Stimulated activated CD8-positive, alpha-beta memory T cell treated with anti-CD3 and anti-CD28 coated beads, Interleukin-4, amount 100 ng/mL, for 4 hours (primary cell): ENCODE measurements at regions not wholly inside any gene's neighbourhood (a gene's known extent, or its start where the extent isn't known, plus 50 kb on each side); places are given as distances from the start of the nearest gene placed in this dataset.

Experiments used
- DNase-seq, 2 donors: peaks; one replicate each; pipeline ENCODE4 v3.0.0-alpha.2; 2020; ENCODE audit warnings: low read depth in 2 of 2, low spot score in 1 of 2

DNA sequence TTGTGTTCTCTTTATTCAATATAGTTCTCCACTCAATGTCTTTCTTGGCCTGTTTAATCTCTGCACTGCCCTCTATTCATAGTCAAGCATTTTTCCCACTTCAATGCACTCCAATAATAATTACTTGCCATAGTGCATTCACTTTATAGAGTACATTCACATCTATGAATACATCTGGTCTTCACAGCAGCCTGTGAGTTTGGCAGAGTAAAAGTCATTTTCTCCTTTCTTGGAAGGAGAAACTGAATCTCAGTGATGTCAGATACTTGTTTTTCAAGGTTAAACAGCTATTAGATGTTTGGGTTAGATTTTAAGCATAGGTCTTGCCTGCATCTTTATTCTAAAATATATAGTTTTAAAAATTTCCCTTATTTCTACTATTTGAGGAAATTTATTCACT lies 373.2 kb downstream of the TRIB2 start:
- no peak for DNase-seq

DNA sequence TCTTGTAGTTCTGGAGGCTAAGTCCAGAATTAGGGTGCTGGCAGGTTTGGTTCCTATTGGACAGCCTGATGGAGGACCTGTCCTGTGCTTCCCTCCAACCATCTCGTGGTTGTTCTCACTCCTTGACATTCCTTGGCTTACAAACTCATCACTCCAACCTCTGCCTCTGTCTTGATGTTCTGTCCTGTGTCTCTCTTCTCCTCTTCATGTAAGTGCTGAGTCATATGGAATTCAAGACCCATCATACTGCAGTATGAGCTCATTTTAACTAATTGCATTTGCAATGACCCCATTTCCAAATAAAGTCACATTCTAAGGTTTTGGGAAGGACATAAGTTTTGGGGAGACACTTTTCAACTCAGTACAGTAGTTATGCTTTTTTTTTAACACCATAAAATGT lies 374.7 kb downstream of the TRIB2 start:
- no peak for DNase-seq

DNA sequence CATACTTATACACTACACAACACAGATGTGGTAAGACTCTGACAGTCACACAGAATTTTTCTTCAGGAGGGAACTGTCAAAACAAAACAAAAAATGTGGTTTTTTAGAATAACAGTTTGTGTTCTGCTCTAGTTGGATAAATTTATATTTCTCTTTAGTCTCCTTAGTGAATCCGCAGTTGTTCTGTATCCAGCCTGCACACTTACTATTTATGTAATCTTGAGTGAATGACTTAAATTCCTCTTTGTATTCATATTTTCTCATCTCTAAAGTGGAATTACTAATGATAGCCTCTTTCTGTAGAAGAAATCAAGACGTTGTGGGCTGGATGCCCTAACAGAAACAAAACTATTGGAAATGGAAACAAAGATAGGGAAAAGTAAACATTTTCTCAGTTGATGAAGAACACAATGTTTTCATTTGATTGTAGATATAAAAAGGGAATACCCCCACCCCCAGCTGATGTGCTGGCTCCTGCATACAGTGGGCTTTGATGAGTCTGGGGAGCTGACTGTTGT lies 375.2 kb downstream of the TRIB2 start:
- DNase-seq: no peak

DNA sequence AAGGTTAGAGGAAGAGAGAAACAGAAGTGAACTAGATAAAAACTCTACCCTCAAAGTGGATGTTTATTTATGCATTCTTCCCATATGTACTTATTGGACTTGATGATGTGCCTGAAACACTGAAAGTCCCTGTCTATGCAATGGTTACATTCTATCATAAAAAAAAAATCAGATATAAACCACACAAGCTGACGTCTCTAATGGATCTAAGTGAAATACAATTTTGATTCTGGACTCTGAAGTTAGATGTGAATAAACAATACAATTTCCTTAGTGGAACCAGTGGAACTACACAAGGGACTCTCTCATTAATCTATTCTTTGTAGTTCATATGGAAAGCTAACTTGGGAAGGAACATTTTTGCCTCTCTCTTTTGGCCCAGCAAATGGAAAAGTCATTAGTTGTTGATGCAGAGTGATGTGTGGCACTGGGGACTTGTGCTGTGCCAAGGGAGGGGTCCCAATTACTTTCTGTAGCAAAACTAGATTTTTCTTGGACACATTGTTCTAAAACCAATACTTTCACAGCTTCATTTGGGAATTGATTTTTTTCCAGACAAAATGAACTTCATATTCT lies 376.8 kb downstream of the TRIB2 start:
- DNase-seq: no peak

DNA sequence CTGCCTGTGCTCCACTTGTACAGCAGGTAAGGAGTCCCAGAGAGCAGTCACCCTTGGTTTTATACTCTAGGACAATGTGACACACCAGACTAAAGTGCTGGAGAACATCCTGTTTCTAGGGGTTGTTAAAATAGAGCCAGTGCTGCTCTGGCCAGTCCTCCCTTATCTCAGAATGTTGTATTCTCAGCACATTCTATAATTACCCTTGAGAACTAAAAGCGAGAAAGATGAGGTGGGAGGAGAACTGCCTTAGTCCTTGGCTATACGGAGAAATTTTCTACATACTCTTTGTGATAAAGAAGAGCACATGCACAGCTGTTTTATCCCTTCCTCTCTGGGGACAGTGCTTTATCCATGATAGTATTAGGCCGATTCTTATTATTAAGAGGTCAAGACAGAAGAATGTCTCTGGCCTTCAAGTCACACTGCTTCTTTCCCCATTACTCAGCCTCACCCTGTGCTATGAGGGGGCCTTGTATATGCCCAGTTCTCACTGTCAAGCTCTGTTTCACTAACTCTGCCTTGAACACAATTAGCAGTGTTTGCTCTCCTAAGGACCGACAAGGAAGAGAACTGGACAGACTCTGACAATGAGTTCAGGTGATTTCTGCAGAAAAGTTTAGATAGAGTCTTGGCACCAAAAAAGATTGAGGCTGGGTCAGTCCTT lies 385.8 kb downstream of the TRIB2 start:
- no peak for DNase-seq

DNA sequence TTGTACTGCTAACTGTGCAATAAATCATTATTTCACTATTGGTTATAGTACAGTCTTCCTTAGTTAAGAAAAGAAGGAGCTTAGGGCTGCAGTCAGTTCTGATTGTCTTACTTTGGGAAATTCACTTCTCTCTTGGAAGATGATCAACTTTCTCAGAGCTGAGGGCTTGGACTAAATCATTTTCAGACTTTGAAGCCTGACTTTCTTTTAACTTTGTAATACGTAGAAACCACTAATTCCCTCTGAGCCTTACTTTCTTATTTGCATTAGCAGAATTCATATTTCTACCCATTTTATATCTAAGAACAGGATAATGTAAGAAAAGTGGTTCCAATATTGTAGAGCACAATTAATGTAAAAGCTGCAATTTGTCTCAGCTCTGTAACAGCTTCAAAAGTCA lies 386.4 kb downstream of the TRIB2 start:
- no peak for DNase-seq

DNA sequence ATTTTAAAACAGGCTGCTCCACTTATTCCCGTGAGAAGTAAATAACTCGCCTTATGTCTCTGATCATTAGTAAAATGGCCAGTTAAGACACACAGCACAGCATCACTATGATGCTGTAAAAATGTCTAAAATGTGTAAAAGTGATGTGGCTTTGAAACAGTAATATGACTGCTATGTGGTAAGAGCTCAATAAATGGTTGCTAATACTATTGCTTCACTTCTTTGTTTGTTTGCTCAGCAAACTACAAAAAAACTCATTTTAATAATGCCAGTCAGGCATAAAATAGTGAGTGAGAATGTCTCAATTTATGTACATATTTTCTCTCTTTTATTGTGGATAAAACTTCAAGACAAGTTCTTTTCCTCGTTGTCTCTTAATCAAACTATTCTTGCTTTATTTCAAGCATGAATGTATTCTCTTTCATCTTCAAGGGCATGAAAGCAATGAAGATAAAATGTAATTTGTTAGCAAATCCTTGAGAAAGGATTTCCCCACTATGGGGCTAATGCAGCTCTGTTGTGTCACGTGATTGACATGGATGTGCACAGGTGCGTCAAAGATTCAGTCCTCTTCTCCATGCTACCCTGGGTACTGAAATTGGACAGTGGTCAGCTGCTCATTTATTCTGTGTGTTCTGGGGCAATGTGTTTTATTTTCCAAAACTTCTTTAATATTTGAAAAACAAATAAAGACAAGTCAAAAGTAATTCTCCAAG lies 387.2 kb downstream of the TRIB2 start:
- DNase-seq: no peak

DNA sequence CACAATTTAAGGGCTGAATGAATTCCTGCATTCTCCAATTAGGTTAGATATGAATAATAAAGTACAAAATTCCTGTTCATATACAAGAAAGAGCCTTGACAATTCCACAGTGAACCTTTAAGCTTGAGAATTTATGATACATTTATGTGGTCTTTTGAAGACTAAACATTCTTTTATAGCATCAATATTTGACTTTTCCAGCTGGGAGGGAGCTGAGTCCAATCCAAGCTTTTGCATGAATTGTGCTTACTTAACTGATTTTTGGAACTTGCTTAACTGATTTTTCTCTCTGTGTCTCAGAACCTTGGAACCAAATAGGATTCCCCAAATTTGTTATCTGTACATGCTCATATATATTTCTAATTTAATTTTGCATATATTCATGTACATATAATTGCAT lies 388.0 kb downstream of the TRIB2 start:
- no peak for DNase-seq

DNA sequence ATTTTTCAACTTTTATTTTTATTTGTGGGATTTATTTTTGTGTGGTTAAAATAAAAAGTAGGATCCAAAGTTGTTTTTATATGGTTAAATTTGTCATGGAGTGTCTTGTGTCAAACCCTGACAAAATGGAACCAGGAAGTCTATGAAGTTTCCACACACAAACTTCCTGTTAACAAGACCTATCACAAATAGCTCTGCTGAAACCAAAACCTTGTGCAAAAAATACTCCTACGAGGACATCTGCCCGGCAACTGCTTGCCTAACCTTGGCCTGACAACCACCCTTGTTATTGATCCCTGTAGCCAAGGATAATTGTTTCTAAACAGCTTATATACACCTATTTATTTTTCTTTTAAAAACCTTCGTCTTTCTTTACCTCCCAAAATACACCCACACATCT lies 389.6 kb downstream of the TRIB2 start:
- DNase-seq: no peak

DNA sequence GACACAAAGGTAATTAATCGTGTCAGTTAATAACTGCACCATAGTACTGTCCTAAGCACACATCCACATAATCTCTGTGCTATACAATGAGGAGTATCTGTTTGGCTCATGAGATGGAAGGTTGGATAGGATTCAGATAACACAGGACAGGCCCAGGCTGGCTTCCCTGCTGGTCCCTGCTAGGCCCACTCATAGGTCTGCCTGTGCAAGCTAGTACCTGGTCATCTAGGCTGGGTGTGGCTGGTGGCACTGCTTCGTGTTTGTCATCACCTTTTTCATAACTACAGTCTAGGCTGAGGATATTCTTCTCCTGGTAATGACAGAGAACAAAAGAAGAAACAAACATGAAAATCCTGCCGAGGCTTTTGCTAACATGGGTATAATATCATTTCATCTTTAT lies 392.8 kb downstream of the TRIB2 start:
- no peak for DNase-seq

DNA sequence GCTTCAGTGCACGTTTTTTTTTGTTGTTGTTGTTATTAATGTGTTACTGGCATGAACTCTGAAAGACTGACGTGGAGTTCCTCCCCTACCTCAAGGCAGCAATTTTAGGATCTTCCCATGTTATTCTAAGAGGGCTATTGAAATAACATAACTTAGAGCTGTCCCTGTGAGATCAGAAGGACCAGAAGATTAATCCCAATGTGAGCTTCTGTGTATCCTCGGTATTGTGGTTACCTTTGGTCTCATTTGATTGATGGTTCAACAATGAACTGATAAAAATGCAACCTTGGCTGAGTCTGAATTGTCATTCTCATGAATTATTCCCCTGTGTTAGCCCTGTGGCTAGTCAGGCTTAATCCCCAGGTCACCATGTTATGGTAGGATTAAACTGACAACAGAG lies 394.1 kb downstream of the TRIB2 start:
- DNase-seq: no peak

DNA sequence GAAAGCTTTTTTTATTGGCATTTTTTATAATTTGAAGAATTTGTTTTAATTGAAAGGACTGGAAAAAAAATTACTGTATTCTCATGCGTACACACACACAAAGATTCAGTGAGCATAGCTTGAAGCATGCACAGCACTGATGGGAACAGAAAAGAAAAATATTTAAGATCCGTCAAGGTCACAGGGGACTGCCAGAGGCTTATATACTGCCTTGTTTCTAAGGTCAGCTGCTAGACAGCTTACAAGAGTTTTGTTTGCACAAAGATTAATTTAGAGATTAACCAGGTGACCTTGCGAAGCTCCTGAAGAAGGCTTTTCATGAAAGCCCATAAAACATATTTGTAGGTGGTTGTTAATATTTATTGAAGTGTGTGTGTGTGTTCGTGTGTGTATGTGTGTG lies 396.3 kb downstream of the TRIB2 start:
- DNase-seq: no peak

DNA sequence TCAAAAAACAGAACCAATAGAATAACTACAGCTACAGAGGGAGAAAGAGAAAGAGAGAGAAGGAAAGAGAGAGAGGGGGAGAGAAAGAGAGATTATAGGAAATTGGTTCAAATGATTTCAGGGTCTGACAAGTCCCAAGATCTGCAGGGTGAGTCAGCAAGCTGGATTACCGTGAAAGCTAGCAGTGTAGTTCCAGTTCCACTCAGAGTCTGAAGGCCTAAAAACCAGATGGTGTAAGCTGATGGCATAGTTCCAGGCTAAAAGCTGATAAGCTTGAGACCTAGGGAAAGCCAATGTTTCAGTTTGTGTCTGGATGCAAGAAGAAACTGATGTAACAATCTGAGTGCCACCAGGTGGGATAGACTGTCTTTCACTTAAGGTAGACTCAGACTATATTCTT lies 397.7 kb downstream of the TRIB2 start:
- no peak for DNase-seq

DNA sequence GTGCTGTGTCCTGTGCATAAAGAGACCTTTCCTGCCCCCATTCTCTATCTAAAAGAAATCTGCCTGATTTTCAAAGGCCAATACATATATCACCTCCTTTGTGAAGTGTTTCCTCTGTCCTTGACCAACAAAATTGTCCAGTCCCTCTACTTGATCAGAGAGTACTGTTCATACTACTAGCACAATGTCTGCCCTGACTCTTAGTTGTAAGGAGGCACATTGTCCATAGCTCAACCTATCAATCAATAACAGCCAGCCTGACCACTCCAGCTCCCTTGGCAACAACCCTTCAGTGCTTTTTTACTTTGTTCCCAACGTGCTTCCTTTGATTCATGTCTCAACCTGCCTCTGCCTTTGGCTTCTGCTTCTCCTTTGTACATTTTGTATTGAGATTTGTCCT lies 398.9 kb downstream of the TRIB2 start:
- DNase-seq: no peak

DNA sequence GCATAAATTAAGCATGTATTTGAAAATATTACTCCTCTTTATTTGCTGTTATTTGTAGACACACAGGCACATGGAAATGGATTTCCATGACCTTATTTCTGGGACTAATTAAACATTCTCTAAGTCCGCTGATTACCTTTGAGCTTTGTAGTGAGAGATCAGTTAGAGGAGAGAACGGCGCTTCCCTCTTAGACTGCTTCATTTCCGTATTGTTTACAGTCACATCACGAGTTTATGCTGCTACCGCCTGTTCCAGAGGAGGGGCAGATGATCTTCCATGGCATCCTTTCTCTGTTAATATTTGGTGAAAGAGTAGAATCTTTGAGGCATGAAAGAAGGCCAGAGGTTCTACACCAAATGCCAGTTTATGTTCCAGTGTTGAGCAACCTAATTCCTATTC lies 404.4 kb downstream of the TRIB2 start:
- DNase-seq: no peak

DNA sequence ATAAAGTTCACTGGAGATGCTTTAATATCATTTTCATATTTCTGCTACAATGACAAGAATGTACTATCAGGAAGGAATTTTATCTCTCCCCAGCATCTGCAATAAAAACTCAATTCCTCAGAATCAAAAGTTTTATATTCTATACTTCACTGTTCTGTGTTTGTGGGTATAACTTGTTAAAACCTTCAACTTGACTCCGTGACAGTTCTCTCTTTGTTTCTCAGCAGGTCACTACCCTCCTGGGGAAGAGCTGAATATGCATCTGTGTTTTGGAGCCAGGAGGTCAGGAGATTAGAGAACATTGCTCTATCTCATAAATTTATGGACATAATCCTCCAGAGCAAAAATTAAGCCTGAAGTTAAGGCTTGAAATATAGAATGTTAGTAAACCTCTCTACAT lies 411.4 kb downstream of the TRIB2 start:
- no peak for DNase-seq

DNA sequence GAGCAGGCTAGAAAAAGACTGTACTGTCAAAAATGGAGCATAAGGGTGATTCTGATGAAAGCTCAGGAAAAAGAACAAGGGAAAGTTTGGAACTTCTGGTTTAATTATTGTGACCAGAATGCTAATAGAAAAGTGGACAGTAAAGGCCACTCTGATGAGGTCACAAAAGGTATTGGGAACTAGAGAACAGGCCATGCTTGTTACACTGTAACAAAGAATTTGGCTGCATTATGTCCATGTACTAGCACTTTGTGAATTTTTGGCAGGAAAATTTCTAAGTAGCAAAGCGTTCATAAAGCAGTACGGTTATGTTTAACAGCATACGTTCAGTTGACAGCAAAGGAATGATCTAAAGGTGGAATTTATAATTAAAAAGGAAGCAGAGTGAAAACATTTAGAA lies 418.6 kb downstream of the TRIB2 start:
- DNase-seq: no peak

DNA sequence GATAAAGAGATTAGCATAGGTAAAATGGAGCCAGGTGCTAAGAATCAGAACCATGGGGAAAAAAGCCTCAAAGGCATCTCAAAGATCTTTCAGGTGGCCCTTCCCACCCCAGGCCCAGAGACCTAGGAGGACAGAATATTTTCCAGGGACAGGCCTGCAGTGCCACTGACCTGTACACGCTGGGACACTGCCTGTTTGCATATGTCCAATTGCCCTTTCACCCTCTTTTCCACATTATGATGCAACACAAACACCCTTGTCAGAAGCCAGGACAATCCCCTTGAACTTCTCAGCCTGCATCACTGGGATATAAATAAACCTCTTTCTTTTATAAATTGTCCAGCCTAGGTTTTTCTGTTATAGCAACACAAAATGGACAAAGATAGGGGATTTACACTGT lies 419.1 kb downstream of the TRIB2 start:
- DNase-seq: no peak

DNA sequence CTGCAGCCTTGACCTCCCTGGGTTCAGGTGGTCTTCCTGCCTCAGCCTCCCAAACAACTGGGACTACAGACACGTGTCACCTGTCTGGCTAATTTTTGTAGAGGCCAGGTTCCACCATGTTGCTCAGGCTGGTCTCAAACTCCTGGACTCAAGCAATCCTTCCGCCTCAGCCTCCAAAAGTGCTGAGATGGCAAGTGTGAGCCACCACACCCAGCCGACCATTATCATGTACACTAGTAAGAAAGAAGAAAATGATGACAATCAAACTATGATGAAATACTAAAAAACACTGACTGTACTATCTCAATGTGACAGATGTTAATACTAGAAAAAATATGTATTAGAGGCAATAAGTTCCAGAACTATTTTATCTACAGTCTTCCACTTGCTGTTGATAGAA lies 420.9 kb downstream of the TRIB2 start:
- no peak for DNase-seq

DNA sequence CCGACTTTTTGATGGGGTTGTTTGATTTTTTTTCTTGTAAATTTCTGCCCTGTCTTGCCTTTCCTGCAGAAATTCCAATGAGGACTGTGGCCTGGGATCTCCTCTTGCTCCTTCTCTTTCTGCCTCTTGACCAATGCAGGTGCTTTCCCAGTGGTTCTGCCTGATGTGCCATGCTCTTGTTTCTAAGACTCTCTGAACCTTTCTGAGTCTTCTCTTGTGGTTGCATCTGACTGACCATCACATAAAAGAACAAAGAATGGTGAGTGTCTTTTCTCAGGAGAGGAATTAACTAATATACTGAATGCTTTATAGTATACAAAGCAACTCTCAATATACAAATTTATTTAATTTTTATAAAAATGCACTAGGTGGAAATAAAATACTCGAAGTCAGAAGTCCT lies 424.6 kb downstream of the TRIB2 start:
- DNase-seq: no peak

DNA sequence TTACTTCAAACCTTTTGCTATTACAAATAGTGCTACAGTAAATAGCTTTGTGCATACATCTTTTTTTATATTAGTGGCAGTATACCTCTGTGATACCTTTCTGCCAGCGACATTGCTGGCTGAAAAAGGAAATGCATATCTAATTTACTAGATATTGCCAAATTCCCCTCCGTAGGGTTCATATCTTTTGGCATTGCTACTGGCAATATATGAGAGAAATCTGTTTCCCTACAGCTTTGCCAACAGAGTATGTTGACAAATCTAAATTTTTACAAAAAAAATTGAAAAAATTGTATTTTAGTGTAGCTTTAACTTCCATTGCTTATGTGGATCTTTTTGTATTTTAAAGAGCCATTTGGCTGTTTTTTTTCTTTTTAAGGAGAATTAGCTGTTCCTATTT lies 426.7 kb downstream of the TRIB2 start:
- DNase-seq: no peak

DNA sequence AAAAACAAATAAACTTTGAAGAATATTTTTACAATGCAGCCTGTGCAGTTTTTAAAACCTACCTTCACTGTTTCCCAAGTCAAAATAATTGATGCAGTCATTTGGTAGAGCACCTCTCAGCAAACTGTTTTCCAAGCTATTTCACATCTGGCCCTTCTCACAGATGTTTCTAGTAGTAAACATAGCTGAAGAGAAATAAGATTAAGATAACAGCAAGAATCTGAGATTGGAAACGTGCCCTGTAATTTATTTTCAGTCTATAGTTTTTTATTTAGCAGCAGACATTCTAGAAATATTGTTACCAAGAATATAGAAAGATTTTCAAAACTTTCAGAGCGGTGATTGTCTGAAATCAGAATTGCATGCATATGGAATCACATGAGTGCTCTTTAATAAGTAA lies 440.2 kb downstream of the TRIB2 start:
- DNase-seq: no peak

DNA sequence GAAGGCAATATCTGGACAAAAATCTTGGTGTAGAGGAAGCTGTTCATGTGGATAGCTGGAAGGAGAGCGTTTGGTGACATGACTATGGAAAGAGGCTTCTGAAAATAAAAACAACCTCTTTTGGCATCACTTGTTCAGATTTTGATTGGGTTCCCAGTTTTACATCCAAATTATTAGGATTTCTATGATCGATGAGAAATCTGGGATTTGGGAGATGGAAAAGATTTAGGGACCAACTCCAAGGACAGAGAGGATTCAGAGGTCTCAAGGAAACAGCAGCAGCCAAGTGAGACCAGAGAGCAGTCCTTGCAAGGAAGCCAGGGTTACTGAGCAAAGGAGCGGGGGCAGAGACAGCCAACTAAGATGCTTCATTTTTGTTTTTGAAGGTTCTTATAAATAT lies 441.7 kb downstream of the TRIB2 start:
- DNase-seq: no peak
